Left renal pelvis (tissue), 4 donors: ENCODE measurements at regions not wholly inside any gene's neighbourhood (a gene's known extent, or its start where the extent isn't known, plus 50 kb on each side); places are given as distances from the start of the nearest gene placed in this dataset.
A peak's percentile ranks its signal among the peaks of the same experiment; 100 is the strongest.

ENCODE experiments used
- DNase-seq, 4 donors: peaks; one replicate each; pipeline ENCODE4 v3.0.0-alpha.2; 2013; ENCODE audit warnings: low read depth in 4 of 4, low spot score in 3 of 4

- no peak for DNase-seq
These were observed 173.4 kb upstream of the KIT start for GRCh38 chr4:54484383-54484782.

GRCh38 chr4:54487491-54487890 is 170.3 kb upstream of the KIT start:
- no peak for DNase-seq

GRCh38 chr4:54493862-54494261 is 163.9 kb upstream of the KIT start:
- no peak for DNase-seq

- DNase-seq, result no peak
These were observed 162.7 kb upstream of the KIT start for GRCh38 chr4:54495091-54495490.

GRCh38 chr4:54495641-54496040 is 162.1 kb upstream of the KIT start:
- no peak for DNase-seq

- DNase-seq, result no peak
These were observed 161.3 kb upstream of the KIT start for GRCh38 chr4:54496412-54496811.

- no peak for DNase-seq
These were observed 159.8 kb upstream of the KIT start for GRCh38 chr4:54497947-54498346.

- no peak for DNase-seq
These were observed 159.1 kb upstream of the KIT start for GRCh38 chr4:54498661-54499111.

GRCh38 chr4:54499308-54500074 is 158.3 kb upstream of the KIT start:
- DNase-seq, result no peak

GRCh38 chr4:54505362-54505761 is 152.4 kb upstream of the KIT start:
- DNase-seq, result no peak

GRCh38 chr4:54505996-54506395 is 151.8 kb upstream of the KIT start:
- no peak for DNase-seq

GRCh38 chr4:54509057-54509456 is 148.7 kb upstream of the KIT start:
- DNase-seq, result no peak

- DNase-seq, result no peak
These were observed 144.6 kb upstream of the KIT start for GRCh38 chr4:54513204-54513603.

- DNase-seq, result no peak
These were observed 144.0 kb upstream of the KIT start for GRCh38 chr4:54513741-54514140.

- DNase-seq, result no peak
These were observed 141.1 kb upstream of the KIT start for GRCh38 chr4:54516556-54517215.

- no peak for DNase-seq
These were observed 139.8 kb upstream of the KIT start for GRCh38 chr4:54517781-54518444.

GRCh38 chr4:54525602-54526001 is 132.2 kb upstream of the KIT start:
- DNase-seq, result no peak

GRCh38 chr4:54526560-54526959 is 131.2 kb upstream of the KIT start:
- DNase-seq, result no peak

- DNase-seq, result no peak
These were observed 130.2 kb upstream of the KIT start for GRCh38 chr4:54527532-54527931.

GRCh38 chr4:54539500-54540029 is 118.2 kb upstream of the KIT start:
- DNase-seq, result peak in 3 of 4 donors; percentile 41 to 46 (median 44)

GRCh38 chr4:54540931-54541330 is 116.8 kb upstream of the KIT start:
- DNase-seq, result no peak
